ENCODE measurements at regions not wholly inside any gene's neighbourhood (a gene's known extent, or its start where the extent isn't known, plus 50 kb on each side); places are given as distances from the start of the nearest gene placed in this dataset.

GRCh38 chr2:234640657-234641056 is 143.8 kb upstream of the ARL4C start:
- DNase-seq (ENCODE audit: low read depth in 3 of 3), result no peak

GRCh38 chr2:234638966-234639365 is 142.1 kb upstream of the ARL4C start:
- DNase-seq (ENCODE audit: low read depth in 3 of 3), result no peak

- DNase-seq (ENCODE audit: low read depth in 3 of 3), result no peak
Observed at GRCh38 chr2:234635284-234635683, 138.4 kb upstream of the ARL4C start.

GRCh38 chr2:234633581-234634230 is 136.8 kb upstream of the ARL4C start:
- DNase-seq (ENCODE audit: low read depth in 3 of 3), result no peak

GRCh38 chr2:234632527-234633391 is 135.9 kb upstream of the ARL4C start:
- DNase-seq (ENCODE audit: low read depth in 3 of 3), result no peak

GRCh38 chr2:234631646-234632514 is 135.0 kb upstream of the ARL4C start:
- DNase-seq (ENCODE audit: low read depth in 3 of 3), result no peak

- no peak for DNase-seq (ENCODE audit: low read depth in 3 of 3)
Observed at GRCh38 chr2:234630801-234631261, 133.9 kb upstream of the ARL4C start.

GRCh38 chr2:234629596-234629995 is 132.7 kb upstream of the ARL4C start:
- no peak for DNase-seq (ENCODE audit: low read depth in 3 of 3)

GRCh38 chr2:234628953-234629352 is 132.1 kb upstream of the ARL4C start:
- no peak for DNase-seq (ENCODE audit: low read depth in 3 of 3)

GRCh38 chr2:234627308-234627707 is 130.4 kb upstream of the ARL4C start:
- no peak for DNase-seq (ENCODE audit: low read depth in 3 of 3)

GRCh38 chr2:234626566-234627130 is 129.8 kb upstream of the ARL4C start:
- DNase-seq (ENCODE audit: low read depth in 3 of 3), result no peak

- DNase-seq (ENCODE audit: low read depth in 3 of 3), result no peak
Observed at GRCh38 chr2:234625626-234626250, 128.9 kb upstream of the ARL4C start.

- no peak for DNase-seq (ENCODE audit: low read depth in 3 of 3)
Observed at GRCh38 chr2:234623521-234623991, 126.7 kb upstream of the ARL4C start.

GRCh38 chr2:234621120-234621519 is 124.2 kb upstream of the ARL4C start:
- no peak for DNase-seq (ENCODE audit: low read depth in 3 of 3)

GRCh38 chr2:234620018-234620417 is 123.1 kb upstream of the ARL4C start:
- DNase-seq (ENCODE audit: low read depth in 3 of 3), result no peak

GRCh38 chr2:234615643-234616356 is 118.9 kb upstream of the ARL4C start:
- no peak for DNase-seq (ENCODE audit: low read depth in 3 of 3)

- DNase-seq (ENCODE audit: low read depth in 3 of 3), result no peak
Observed at GRCh38 chr2:234611209-234611608, 114.3 kb upstream of the ARL4C start.

GRCh38 chr2:234608946-234609345 is 112.1 kb upstream of the ARL4C start:
- DNase-seq (ENCODE audit: low read depth in 3 of 3), result no peak

GRCh38 chr2:234607691-234608090 is 110.8 kb upstream of the ARL4C start:
- DNase-seq (ENCODE audit: low read depth in 3 of 3), result no peak

GRCh38 chr2:234606896-234607295 is 110.0 kb upstream of the ARL4C start:
- DNase-seq (ENCODE audit: low read depth in 3 of 3), result no peak

- DNase-seq (ENCODE audit: low read depth in 3 of 3), result no peak
Observed at GRCh38 chr2:234603619-234604018, 106.7 kb upstream of the ARL4C start.

Measured in stimulated activated CD4-positive, alpha-beta T cell treated with anti-CD3 and anti-CD28 coated beads, TNF-alpha, amount 100 ng/mL, for 48 hours (primary cell).